ENCODE measurements at regions not wholly inside any gene's neighbourhood (a gene's known extent, or its start where the extent isn't known, plus 50 kb on each side); places are given as distances from the start of the nearest gene placed in this dataset.

DNA sequence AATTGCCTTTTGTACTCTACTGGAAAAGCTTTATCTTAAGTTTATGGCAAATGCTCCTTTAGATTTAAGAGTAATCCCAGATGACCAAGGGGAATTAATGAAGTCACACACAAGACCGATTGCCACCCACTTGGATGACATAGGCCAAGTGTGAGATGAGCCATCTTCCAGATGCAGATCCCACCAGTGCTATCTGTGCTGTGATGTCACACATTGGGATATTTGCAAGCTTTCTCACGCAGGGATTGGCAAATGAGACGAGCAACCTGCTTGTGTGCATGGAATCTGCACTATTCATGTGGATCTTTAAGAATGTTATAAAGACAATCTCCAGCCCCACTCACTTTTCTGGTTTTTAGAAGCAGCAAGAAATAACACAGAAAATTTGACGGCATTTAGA is 602.1 kb upstream of the TMEM132C start:
- peaks cover 0 to 15% of the 10 kb centered on the region in 2 donors for H3K4me1 ChIP-seq (ENCODE audit: control insufficient read depth in 1 of 2, low read depth in 2 of 2)
- TF ChIP-seq CTCF (IDR thresholded peaks at IDR 0.05): no peak
- no peaks in the 10 kb centered on the region for H3K9me3 ChIP-seq
- DNase-seq (ENCODE audit: low spot score) (no peak), ATAC-seq (ENCODE audit: insufficient number of reproducible peaks, low FRiP score, low read depth) (no peak)
- no peaks in the 10 kb centered on the region for H3K27me3 ChIP-seq (replicated peaks; ENCODE audit: insufficient read depth)
- H3K4me3 ChIP-seq: no peak overlapping the region
- H3K27ac ChIP-seq: no peak overlapping the region
- no peaks in the 10 kb centered on the region for H3K36me3 ChIP-seq

DNA sequence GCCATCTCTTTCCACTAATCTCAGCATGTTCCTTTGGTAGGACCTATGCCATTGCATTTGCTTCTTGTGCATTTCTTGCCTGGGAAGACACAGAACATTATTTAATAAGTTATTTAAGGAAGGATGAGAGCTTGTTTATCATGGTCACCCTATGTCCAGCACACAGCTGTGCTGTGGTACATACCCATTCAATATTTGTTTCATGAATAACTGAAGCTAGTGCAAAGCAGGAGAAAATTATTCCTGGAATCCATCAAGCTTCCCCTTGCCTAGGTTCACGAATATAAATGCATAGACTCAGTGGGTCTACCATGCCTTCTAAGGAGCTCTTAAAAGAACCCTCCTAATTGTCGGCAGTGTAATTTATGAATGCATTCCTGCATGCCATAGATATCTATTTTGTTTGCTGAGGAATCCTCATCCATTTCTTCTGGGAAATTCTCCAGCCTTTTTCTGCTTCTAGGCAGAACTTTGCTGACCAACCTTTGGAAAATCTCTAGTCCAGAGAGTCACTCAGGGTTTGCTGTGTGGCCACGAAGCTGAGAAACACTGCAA is 599.8 kb upstream of the TMEM132C start:
- peaks cover 0 to 15% of the 10 kb centered on the region in 2 donors for H3K4me1 ChIP-seq (ENCODE audit: control insufficient read depth in 1 of 2, low read depth in 2 of 2)
- H3K27me3 ChIP-seq (replicated peaks; ENCODE audit: insufficient read depth): no peaks in the 10 kb centered on the region
- ATAC-seq (ENCODE audit: insufficient number of reproducible peaks, low FRiP score, low read depth) (no peak), DNase-seq (ENCODE audit: low spot score) (no peak)
- TF ChIP-seq CTCF (IDR thresholded peaks at IDR 0.05): no peak
- no peak overlapping the region for H3K27ac ChIP-seq
- H3K9me3 ChIP-seq: no peaks in the 10 kb centered on the region
- H3K4me3 ChIP-seq: no peak overlapping the region
- H3K36me3 ChIP-seq: no peaks in the 10 kb centered on the region

- DNase-seq (ENCODE audit: low spot score): no peak
- H3K4me1 ChIP-seq (ENCODE audit: control insufficient read depth in 1 of 2, low read depth in 2 of 2): peaks cover 0 to 6% of the 10 kb centered on the region in 2 donors
Observed at GRCh38 chr12:127670294-127670693, 596.7 kb upstream of the TMEM132C start.

DNA sequence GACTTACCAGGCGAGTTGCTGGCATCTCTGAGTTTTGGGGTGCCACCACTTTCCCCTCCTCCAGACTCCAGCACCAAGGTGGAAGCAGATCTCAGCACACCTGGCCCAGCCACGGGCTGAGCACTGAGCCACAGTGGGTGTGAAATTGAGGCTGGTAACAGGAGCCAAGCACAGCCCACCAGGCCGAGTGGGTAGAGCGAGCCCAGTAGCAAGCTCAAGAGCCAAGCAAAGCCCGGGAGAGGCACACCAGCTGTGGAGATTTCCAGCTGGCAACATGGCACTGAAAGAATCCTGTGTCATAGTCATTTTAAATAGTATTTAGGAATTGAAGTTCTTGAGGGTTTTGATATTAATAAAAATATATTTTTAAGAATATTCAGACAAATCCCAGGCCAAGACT is 596.2 kb upstream of the TMEM132C start:
- no peak for ATAC-seq (ENCODE audit: insufficient number of reproducible peaks, low FRiP score, low read depth)
- no peak overlapping the region for H3K4me3 ChIP-seq
- TF ChIP-seq CTCF (IDR thresholded peaks at IDR 0.05): no peak
- H3K27ac ChIP-seq: no peak overlapping the region
- no peak for DNase-seq (ENCODE audit: low spot score)
- H3K9me3 ChIP-seq: no peaks in the 10 kb centered on the region
- no peaks in the 10 kb centered on the region for H3K27me3 ChIP-seq (replicated peaks; ENCODE audit: insufficient read depth)
- H3K4me1 ChIP-seq (ENCODE audit: control insufficient read depth in 1 of 2, low read depth in 2 of 2): peaks cover 0 to under 1% of the 10 kb centered on the region in 2 donors
- H3K36me3 ChIP-seq: no peaks in the 10 kb centered on the region

More at GRCh38 chr12:127670294-127670693, 596.7 kb upstream of the TMEM132C start:
- H3K36me3 ChIP-seq: no peaks in the 10 kb centered on the region
- TF ChIP-seq CTCF (IDR thresholded peaks at IDR 0.05): no peak
- no peak for ATAC-seq (ENCODE audit: insufficient number of reproducible peaks, low FRiP score, low read depth)
- H3K27me3 ChIP-seq (replicated peaks; ENCODE audit: insufficient read depth): no peaks in the 10 kb centered on the region
- H3K4me3 ChIP-seq: no peak overlapping the region
- no peaks in the 10 kb centered on the region for H3K9me3 ChIP-seq
- H3K27ac ChIP-seq: no peak overlapping the region

DNA sequence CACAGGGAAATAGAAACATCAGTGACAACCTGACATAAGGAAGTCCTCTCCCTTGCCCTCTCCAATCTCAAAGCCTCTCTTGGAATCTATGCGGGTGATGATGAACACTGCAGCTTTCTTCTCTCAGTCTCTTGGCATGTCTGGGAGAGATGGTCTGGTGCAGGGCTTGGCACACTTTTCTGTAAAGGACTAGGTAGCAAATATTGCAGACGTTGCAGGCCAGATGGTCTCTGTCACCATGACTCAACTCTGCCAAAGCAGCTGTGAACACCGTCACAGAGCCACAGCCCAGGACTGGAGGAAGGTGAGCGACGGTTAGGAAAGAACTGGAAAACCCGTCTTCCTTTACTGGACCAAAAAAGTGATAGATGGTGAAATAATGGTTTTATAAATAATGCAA is 591.0 kb upstream of the TMEM132C start:
- TF ChIP-seq CTCF (IDR thresholded peaks at IDR 0.05): no peak
- Histone ChIP-seq H3K4me1 (ENCODE audit: control insufficient read depth in 1 of 2, low read depth in 2 of 2) (peaks cover 0 to 13% of the 10 kb centered on the region in 2 donors), H3K9me3 (no peaks in the 10 kb centered on the region), H3K27me3 (replicated peaks; ENCODE audit: insufficient read depth) (no peaks in the 10 kb centered on the region), H3K27ac (no peak overlapping the region), H3K4me3 (no peak overlapping the region), H3K36me3 (no peaks in the 10 kb centered on the region)
- no peak for DNase-seq (ENCODE audit: low spot score)
- no peak for ATAC-seq (ENCODE audit: insufficient number of reproducible peaks, low FRiP score, low read depth)
